ENCODE measurements at regions not wholly inside any gene's neighbourhood (a gene's known extent, or its start where the extent isn't known, plus 50 kb on each side); places are given as distances from the start of the nearest gene placed in this dataset.

DNA sequence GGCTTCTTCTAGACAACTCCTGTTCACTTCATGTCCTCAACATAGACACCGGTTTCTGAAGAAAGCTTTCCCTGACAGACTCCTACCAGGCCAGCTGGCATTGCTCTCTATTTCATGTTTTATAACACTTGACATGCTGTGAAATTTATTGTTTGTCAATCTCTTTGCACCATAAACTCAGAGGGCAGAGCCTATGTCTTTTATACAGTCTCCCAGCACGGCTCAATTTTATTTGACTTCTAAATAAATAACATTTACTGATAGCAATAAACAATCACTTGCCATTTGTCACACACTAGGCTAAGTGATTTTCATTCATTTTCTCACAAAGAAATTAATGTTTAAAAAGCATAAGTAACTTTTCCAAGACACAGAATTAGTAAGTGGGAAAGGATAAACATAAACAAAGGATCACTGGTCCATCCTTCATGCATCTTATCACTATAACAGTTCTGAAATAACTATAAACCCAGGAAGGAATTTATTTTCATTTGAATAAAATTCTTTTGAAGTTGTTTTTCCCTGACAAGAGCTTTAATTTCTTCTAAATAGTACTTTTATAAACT, 577.6 kb downstream of the TECRL start:
- no peak for DNase-seq (ENCODE audit: low read depth)
- H3K4me3 ChIP-seq (ENCODE audit: low read depth, low read length) = no peak overlapping the region
- TF ChIP-seq, protein P1, sequence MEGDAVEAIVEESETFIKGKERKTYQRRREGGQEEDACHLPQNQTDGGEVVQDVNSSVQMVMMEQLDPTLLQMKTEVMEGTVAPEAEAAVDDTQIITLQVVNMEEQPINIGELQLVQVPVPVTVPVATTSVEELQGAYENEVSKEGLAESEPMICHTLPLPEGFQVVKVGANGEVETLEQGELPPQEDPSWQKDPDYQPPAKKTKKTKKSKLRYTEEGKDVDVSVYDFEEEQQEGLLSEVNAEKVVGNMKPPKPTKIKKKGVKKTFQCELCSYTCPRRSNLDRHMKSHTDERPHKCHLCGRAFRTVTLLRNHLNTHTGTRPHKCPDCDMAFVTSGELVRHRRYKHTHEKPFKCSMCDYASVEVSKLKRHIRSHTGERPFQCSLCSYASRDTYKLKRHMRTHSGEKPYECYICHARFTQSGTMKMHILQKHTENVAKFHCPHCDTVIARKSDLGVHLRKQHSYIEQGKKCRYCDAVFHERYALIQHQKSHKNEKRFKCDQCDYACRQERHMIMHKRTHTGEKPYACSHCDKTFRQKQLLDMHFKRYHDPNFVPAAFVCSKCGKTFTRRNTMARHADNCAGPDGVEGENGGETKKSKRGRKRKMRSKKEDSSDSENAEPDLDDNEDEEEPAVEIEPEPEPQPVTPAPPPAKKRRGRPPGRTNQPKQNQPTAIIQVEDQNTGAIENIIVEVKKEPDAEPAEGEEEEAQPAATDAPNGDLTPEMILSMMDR (IDR thresholded peaks at IDR 0.05; ENCODE audit: insufficient read depth, low read depth, low read length, missing control alignments) = no peak

DNA sequence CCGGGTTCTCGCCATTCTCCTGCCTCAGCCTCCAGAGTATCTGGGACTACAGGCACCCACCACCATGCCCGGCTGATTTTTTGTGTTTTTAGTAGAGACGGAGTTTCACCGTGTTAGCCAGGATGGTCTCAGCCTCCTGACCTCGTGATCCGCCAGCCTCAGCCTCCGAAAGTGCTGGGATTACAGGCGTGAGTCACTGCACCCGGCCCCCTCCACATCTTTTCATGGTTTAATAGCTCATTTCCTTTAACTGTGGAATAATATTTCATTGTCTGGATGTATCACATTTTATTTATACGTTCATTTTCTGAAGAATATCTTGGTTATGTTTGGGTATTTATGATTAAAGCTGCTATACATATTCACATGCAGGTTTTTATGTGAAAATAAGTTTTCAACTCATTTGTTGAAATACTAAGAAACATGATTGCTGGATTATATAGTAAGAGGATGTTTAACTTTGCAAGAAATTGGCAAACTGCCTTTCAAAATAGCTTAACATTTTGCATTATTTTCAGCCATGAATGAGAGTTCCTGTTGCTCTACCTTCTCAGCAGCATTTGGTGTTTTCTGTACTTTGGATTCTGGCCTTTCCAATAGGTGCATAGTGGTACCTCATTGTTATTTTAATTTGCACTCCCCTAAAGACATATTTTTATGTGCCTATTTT, 591.9 kb downstream of the TECRL start:
- no peak overlapping the region for H3K4me3 ChIP-seq (ENCODE audit: low read depth, low read length)
- TF ChIP-seq, protein P1 (IDR thresholded peaks at IDR 0.05; ENCODE audit: insufficient read depth, low read depth, low read length, missing control alignments) = no peak
- DNase-seq (ENCODE audit: low read depth) = no peak

DNA sequence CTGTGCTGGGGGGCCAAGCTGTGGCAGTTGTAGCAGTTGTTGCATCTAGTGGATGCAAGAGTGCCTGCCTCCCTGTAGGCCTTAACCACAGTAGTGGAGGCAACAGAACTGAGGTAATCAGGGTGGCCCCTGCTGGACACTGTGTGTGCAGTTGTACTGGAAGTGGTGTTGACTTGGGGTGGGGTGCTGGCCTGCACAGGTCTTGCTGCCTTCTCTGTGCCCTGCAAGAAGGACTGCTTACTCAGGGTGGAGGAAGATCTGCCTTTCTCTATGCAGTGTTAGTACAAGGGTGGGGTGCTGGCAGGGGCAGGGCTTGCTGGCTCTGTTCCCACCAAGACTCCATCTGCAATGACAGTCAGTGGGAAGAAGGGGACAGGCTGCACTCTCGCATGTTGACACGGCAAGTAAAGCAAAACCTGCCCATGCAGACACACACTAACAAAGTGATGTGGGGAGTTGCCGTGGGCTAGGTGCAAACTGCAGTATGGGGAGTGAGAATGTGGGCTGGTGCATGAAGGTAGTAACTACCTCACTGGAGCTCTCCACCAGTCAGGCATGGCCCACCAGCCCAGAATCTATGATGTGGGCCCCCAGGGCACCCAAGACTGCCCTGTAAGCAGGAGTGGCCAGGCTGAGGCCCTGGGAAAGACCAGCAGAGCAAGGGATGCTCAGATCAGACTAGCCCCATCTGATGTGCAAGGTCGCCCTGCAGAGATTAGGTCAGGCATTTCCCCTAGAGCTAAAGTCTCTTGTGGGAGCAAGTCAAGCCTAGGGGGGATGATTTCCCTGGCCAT, 594.9 kb downstream of the TECRL start:
- TF ChIP-seq, protein P1 (IDR thresholded peaks at IDR 0.05; ENCODE audit: insufficient read depth, low read depth, low read length, missing control alignments) = no peak
- no peak overlapping the region for H3K4me3 ChIP-seq (ENCODE audit: low read depth, low read length)
- DNase-seq (ENCODE audit: low read depth) = no peak

DNA sequence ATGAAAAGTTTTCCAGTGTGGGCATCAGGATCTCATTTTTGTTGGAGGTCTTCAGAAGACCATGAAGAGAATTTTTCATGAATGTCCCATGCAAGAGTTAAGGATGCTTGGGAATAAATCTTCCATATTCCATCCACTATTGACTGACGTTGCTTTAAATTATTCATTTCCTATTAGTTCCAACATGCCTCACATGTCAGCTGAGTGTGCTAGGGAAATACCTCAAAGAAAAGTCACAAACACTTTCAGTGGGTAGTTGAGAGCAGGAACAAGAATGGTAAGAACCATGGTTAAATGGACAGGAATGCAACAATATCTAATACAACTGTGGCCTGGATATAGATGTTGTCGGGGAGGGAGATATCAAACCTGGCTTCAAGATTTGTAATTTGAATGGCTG, 610.1 kb downstream of the TECRL start:
- no peak overlapping the region for H3K4me3 ChIP-seq (ENCODE audit: low read depth, low read length)
- TF ChIP-seq, protein P1 (IDR thresholded peaks at IDR 0.05; ENCODE audit: insufficient read depth, low read depth, low read length, missing control alignments) = no peak
- no peak for DNase-seq (ENCODE audit: low read depth)

DNA sequence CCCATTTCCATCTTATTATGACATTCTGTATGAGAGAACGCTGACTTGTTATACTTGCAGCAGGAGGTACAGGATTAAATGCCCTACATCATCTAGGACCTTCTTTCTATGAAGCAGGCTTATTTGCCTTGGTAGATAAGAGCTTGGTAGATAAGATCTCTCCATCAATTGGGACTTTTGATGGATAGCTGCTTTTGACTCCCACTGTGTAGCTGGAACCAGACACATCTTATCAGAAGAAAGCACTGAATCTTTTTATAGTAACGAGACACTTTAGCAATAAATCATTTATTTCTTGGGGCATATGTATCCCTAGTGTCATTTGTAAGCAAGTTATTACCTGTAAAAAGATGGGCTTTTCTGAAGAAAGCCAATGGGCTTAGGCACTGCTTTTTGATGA, 613.9 kb downstream of the TECRL start:
- H3K4me3 ChIP-seq (ENCODE audit: low read depth, low read length) = no peak overlapping the region
- TF ChIP-seq, protein P1 (IDR thresholded peaks at IDR 0.05; ENCODE audit: insufficient read depth, low read depth, low read length, missing control alignments) = no peak
- no peak for DNase-seq (ENCODE audit: low read depth)

DNA sequence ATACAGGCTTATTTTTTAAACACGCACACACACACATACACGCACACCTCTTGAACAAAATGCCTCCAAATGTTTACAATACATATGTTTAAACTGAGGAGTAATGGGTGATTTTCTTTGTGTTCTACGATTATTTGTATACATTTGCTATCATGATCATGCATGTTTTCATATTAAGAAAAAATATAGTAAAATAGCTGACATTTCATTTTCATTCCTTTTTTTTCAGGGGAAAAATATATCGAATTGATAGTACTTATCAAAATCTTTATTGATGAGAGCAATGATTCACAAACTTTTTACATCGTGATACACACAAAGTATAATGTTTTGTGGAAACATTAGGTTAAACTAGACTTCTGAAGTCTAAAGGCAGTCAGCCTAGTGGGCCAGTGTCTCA, 618.9 kb downstream of the TECRL start:
- no peak overlapping the region for H3K4me3 ChIP-seq (ENCODE audit: low read depth, low read length)
- TF ChIP-seq, protein P1 (IDR thresholded peaks at IDR 0.05; ENCODE audit: insufficient read depth, low read depth, low read length, missing control alignments) = no peak
- DNase-seq (ENCODE audit: low read depth) = no peak
